B cell (primary cell): ENCODE measurements at regions not wholly inside any gene's neighbourhood (a gene's known extent, or its start where the extent isn't known, plus 50 kb on each side); places are given as distances from the start of the nearest gene placed in this dataset.

ENCODE experiments used
- ATAC-seq: fragments of 200-7000 bp; cut with Tn5 transposase; one replicate; pipeline ENCODE4 v1.10.0; 2021; ENCODE audit warnings: low read depth, mild to moderate bottlenecking, moderate number of reproducible peaks, moderate library complexity
- CTCF ChIA-PET: fragments of 350-600 bp; sonication (Branson Sonifier 250); formaldehyde crosslinking; loops from one replicate; lab custom pipeline; 2021; ENCODE audit warnings: antibody characterized with exemption, inconsistent platforms; lab: Charles Lee
- POLR2A ChIA-PET: fragments of 350-600 bp; sonication (Branson Sonifier 250); formaldehyde crosslinking; loops from one replicate; lab custom pipeline; 2021; ENCODE audit warnings: antibody characterized with exemption; lab: Charles Lee
- DNase-seq: peaks from one replicate; pipeline ENCODE4 v3.0.0; 2013
- H2AFZ ChIP-seq: 2 replicates; pipeline ENCODE4 v1.6.1; 2012; ENCODE audit warnings: mild to moderate bottlenecking, low read depth, low read length; ENCODE audit not compliant: insufficient read depth, poor library complexity, severe bottlenecking
- H3K27ac ChIP-seq, 2 donors: 1 replicate in 1 of 2; 2 replicates in 1 of 2; pipeline ENCODE4 v1.5.1; 2012 to 2013; ENCODE audit warnings: low read length in 2 of 2, mild to moderate bottlenecking in 2 of 2, moderate library complexity in 1 of 2
- H3K27me3 ChIP-seq, 4 experiments: fragments of 200-600 bp in 1 of 4; sonication (generic) in 1 of 4; replicated peaks in 1 of 4; 1 replicate in 2 of 4; 2 replicates in 2 of 4; pipeline versions ENCODE4 v1.6.1 to v1.7.0; 2013 to 2016; ENCODE audit warnings: low read length in 3 of 4, mild to moderate bottlenecking in 2 of 4, mixed read lengths in 1 of 4, moderate library complexity in 1 of 4; ENCODE audit not compliant: insufficient read depth in 4 of 4, control insufficient read depth in 3 of 4; ENCODE audit errors: control extremely low read depth in 1 of 4
- H3K36me3 ChIP-seq, 2 experiments: replicated peaks in 1 of 2; 1 replicate in 1 of 2; 2 replicates in 1 of 2; pipeline versions ENCODE4 v1.6.1 to v1.7.1; 2013; ENCODE audit warnings: low read length in 1 of 2; ENCODE audit not compliant: insufficient read depth in 2 of 2, control insufficient read depth in 1 of 2; ENCODE audit errors: control extremely low read depth in 1 of 2, extremely low read depth in 1 of 2
- H3K4me1 ChIP-seq, 2 donors: fragments of 200-600 bp in 1 of 2; sonication (generic) in 1 of 2; 1 replicate in 1 of 2; 2 replicates in 1 of 2; pipeline versions ENCODE4 v1.5.1 to v1.6.1; 2013 to 2017; ENCODE audit warnings: low read length in 2 of 2; ENCODE audit not compliant: control insufficient read depth in 2 of 2, insufficient read depth in 2 of 2
- H3K4me2 ChIP-seq: replicated peaks from 2 replicates; pipeline ENCODE3; 2012; ENCODE audit warnings: mild to moderate bottlenecking, low read depth, low read length; ENCODE audit not compliant: poor library complexity, severe bottlenecking
- H3K4me3 ChIP-seq, 5 experiments: fragments of 200-600 bp in 1 of 5; sonication (generic) in 1 of 5; 1 replicate in 3 of 5; 2 replicates in 2 of 5; pipeline versions ENCODE4 v1.5.1 to v1.7.0; 2011 to 2016; ENCODE audit warnings: low read length in 4 of 5, mild to moderate bottlenecking in 4 of 5, low read depth in 2 of 5, control low read depth in 1 of 5, moderate library complexity in 1 of 5; ENCODE audit not compliant: insufficient read depth in 1 of 5; ENCODE audit errors: control extremely low read depth in 1 of 5, extremely low read depth in 1 of 5
- H3K79me2 ChIP-seq: fragments of 200-600 bp; sonication (generic); one replicate; pipeline ENCODE4 v1.6.0; 2016; ENCODE audit warnings: low read length; ENCODE audit not compliant: control insufficient read depth, insufficient read depth
- H3K9ac ChIP-seq: fragments of 200-600 bp; sonication (generic); 2 replicates; pipeline ENCODE4 v1.6.1; 2017; ENCODE audit warnings: mild to moderate bottlenecking, low read length, moderate library complexity
- H3K9me3 ChIP-seq, 3 donors: one replicate each; pipeline versions ENCODE4 v1.6.1 to v1.7.1; 2013; ENCODE audit warnings: low read length in 2 of 3; ENCODE audit not compliant: control insufficient read depth in 2 of 3, insufficient read depth in 1 of 3; ENCODE audit errors: control extremely low read depth in 1 of 3
- H4K20me1 ChIP-seq: 2 replicates; pipeline ENCODE4 v1.6.0; 2012; ENCODE audit warnings: mild to moderate bottlenecking, low read length; ENCODE audit not compliant: insufficient read depth, control insufficient read depth, poor library complexity, severe bottlenecking
- H3K27ac Mint-ChIP-seq: one replicate; pipeline ENCODE4 v1.8.0; 2021; ENCODE audit warnings: mixed read lengths
- H3K27me3 Mint-ChIP-seq: one replicate; pipeline ENCODE4 v1.8.0; 2021; ENCODE audit warnings: mixed read lengths
- H3K4me1 Mint-ChIP-seq: one replicate; pipeline ENCODE4 v1.8.0; 2021; ENCODE audit warnings: mixed read lengths
- H3K4me3 Mint-ChIP-seq: one replicate; pipeline ENCODE4 v1.8.0; 2021; ENCODE audit warnings: mixed read lengths
- H3K9me3 Mint-ChIP-seq: one replicate; pipeline ENCODE4 v1.8.0; 2022; ENCODE audit warnings: mixed read lengths; ENCODE audit not compliant: insufficient read depth
- CTCF ChIP-seq: fragments of 200-600 bp; IDR thresholded peaks from one replicate; pipeline ENCODE4 v1.8.0; 2022; ENCODE audit warnings: antibody characterized with exemption, mild to moderate bottlenecking
- EZH2 ChIP-seq: IDR thresholded peaks from 2 replicates; pipeline ENCODE4 v1.6.1; 2012; ENCODE audit warnings: borderline replicate concordance, low read depth, mild to moderate bottlenecking, moderate library complexity, low read length; ENCODE audit not compliant: insufficient read depth, poor library complexity, severe bottlenecking
- WGBS: methylation state at CpG from one replicate; pipeline ENCODE4 v1.1.5; 2013; ENCODE audit warnings: missing lambda C conversion rate; ENCODE audit not compliant: insufficient coverage; 5-methylcytosine and 5-hydroxymethylcytosine counted together
- intact Hi-C: fragments of 100-400 bp; cut with micrococcal nuclease; formaldehyde crosslinking; loops from one replicate; pipeline ENCODE4 v1.10.0; 2022

GRCh38 chr1:87928623-87929022 is 599.9 kb downstream of the LMO4 start:
- Histone ChIP-seq H4K20me1 (no peaks in the 10 kb centered on the region), H2AFZ (no peak overlapping the region), H3K36me3 (no peaks in the 10 kb centered on the region), H3K4me1 (no peaks in the 10 kb centered on the region), H3K9ac (no peak overlapping the region), H3K4me2 (no peak overlapping the region), H3K9me3 (peaks cover 6 to 13% (median 8%) of the 10 kb centered on the region in 3 donors), H3K4me3 (no peak overlapping the region), H3K79me2 (no peaks in the 10 kb centered on the region), H3K27me3 (no peaks in the 10 kb centered on the region), H3K27ac (no peak overlapping the region)
- TF ChIP-seq CTCF (no peak), EZH2 (no peak)
- no peak overlapping the region for H3K4me3 Mint-ChIP-seq
- no peaks in the 10 kb centered on the region for H3K4me1 Mint-ChIP-seq
- intact Hi-C loops = no loop called here
- CTCF ChIA-PET = interaction anchor here (1.1 kb wide), 1 partner anchor 11 kb away, joined by 3 read pairs; no protein-coding TSS in a partner anchor
- no CpG with 5 or more reads among the region's 1 CpG for WGBS
- POLR2A ChIA-PET = no interaction called here
- H3K27ac Mint-ChIP-seq = no peak overlapping the region
- H3K9me3 Mint-ChIP-seq = peaks cover 4% of the 10 kb centered on the region
- no peak for DNase-seq
- no peaks in the 10 kb centered on the region for H3K27me3 Mint-ChIP-seq
- no peak for ATAC-seq

GRCh38 chr1:87929906-87930305 is 601.2 kb downstream of the LMO4 start:
- ChIA-PET POLR2A (no interaction called here), CTCF (no interaction called here)
- TF ChIP-seq EZH2 = no peak
- no peak for TF ChIP-seq CTCF
- no peak for DNase-seq
- no peak for ATAC-seq
- H3K4me2 ChIP-seq = no peak overlapping the region
- H3K27me3 ChIP-seq = no peaks in the 10 kb centered on the region
- no peak overlapping the region for H2AFZ ChIP-seq
- no peak overlapping the region for H3K27ac Mint-ChIP-seq
- no peak overlapping the region for H3K27ac ChIP-seq
- H3K36me3 ChIP-seq = no peaks in the 10 kb centered on the region
- no peak overlapping the region for H3K4me3 ChIP-seq
- no peaks in the 10 kb centered on the region for H3K4me1 ChIP-seq
- intact Hi-C loops = no loop called here
- no peak overlapping the region for H3K4me3 Mint-ChIP-seq
- H3K4me1 Mint-ChIP-seq = no peaks in the 10 kb centered on the region
- no peaks in the 10 kb centered on the region for H4K20me1 ChIP-seq
- peaks cover 4% of the 10 kb centered on the region for H3K9me3 Mint-ChIP-seq
- H3K79me2 ChIP-seq = no peaks in the 10 kb centered on the region
- H3K27me3 Mint-ChIP-seq = no peaks in the 10 kb centered on the region
- peaks cover 6 to 13% (median 8%) of the 10 kb centered on the region in 3 donors for H3K9me3 ChIP-seq
- H3K9ac ChIP-seq = no peak overlapping the region
- no CpG with 5 or more reads among the region's 1 CpG for WGBS
